ENCODE measurements at regions not wholly inside any gene's neighbourhood (a gene's known extent, or its start where the extent isn't known, plus 50 kb on each side); places are given as distances from the start of the nearest gene placed in this dataset.

DNA sequence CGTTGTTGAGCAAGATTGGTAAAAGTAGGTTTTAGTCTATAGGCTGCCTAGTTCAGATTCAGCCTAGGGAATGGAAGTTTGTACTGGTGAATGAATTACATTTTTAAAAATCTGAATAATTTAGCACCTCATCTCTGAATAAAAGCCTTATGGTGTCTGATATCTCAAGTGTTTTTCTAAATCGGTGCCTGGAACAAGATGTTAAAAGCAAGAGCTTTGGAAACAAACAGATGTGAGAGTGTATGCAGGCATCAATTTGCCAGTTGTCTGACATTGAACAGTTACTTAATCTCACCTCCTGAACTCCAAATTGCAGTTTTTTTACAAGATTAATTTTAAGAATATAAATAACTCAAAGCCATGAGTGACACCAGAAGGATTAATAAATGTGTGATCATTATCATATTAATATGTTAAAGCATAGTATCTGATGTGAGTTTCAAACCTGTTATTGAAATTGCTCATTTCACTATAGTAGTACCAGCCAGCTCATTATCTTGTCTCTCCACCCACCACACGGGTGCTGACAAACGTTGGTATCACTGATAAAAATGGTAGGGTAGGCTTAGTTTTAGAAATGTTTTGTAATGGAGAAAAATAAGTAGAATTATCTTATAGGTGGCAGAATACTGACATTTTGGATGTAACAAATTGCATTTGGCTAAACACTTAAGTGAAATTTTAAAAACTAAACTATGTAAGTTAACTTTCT, 157.3 kb downstream of the FAM83B start:
- DNase-seq (no peak), ATAC-seq (no peak)
- H3K4me3 ChIP-seq, result no peak overlapping the region
- intact Hi-C loops (cut with DNase I), result no loop called here
- H3K36me3 ChIP-seq, result no peaks in the 10 kb centered on the region
- TF ChIP-seq, protein P1, sequence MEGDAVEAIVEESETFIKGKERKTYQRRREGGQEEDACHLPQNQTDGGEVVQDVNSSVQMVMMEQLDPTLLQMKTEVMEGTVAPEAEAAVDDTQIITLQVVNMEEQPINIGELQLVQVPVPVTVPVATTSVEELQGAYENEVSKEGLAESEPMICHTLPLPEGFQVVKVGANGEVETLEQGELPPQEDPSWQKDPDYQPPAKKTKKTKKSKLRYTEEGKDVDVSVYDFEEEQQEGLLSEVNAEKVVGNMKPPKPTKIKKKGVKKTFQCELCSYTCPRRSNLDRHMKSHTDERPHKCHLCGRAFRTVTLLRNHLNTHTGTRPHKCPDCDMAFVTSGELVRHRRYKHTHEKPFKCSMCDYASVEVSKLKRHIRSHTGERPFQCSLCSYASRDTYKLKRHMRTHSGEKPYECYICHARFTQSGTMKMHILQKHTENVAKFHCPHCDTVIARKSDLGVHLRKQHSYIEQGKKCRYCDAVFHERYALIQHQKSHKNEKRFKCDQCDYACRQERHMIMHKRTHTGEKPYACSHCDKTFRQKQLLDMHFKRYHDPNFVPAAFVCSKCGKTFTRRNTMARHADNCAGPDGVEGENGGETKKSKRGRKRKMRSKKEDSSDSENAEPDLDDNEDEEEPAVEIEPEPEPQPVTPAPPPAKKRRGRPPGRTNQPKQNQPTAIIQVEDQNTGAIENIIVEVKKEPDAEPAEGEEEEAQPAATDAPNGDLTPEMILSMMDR (IDR thresholded peaks at IDR 0.05), result no peak
- no peaks in the 10 kb centered on the region for H3K4me1 ChIP-seq
- H3K27ac ChIP-seq, result no peak overlapping the region
- H3K27me3 ChIP-seq, result no peaks in the 10 kb centered on the region
- peaks cover 0 to 4% of the 10 kb centered on the region in 2 donors for H3K9me3 ChIP-seq

DNA sequence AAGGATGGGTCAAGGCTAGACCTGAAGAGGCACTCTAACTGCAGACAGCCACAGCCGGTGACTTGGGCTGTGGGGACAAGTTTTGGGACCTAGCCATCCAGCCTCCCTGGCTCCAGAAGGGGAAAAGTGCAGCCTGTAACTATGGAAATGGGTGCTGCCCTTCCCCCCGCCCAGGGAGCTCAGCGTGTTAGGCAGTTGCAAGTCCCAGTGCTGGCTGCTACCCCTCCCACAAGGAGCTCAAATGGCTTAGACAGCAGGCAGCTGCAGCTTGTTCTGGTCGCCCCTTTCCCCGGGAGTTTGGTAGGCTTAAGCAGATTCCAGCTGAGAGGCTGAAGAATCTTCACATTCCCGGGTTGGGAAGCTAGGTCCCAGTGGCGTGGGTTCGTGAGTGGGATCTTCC, 162.6 kb downstream of the FAM83B start:
- intact Hi-C loops (cut with DNase I), result no loop called here
- no peaks in the 10 kb centered on the region for H3K36me3 ChIP-seq

GRCh38 chr6:55011034-55011433, 163.3 kb upstream of the HCRTR2 start:
- Histone ChIP-seq H3K27ac (no peak overlapping the region), H3K27me3 (no peaks in the 10 kb centered on the region), H3K4me3 (no peak overlapping the region), H3K9me3 (peaks cover 0 to 4% of the 10 kb centered on the region in 2 donors), H3K36me3 (no peaks in the 10 kb centered on the region), H3K4me1 (no peaks in the 10 kb centered on the region)
- DNase-seq (no peak), ATAC-seq (no peak)
- TF ChIP-seq, protein P1 (IDR thresholded peaks at IDR 0.05), result no peak
- intact Hi-C loops (cut with DNase I), result no loop called here

More for the DNA sequence above, 162.6 kb downstream of the FAM83B start:
- Histone ChIP-seq H3K9me3 (peaks cover 0 to 4% of the 10 kb centered on the region in 2 donors), H3K4me1 (no peaks in the 10 kb centered on the region), H3K27ac (no peak overlapping the region), H3K27me3 (no peaks in the 10 kb centered on the region), H3K4me3 (no peak overlapping the region)
- TF ChIP-seq, protein P1 (IDR thresholded peaks at IDR 0.05), result no peak
- DNase-seq (peak in 2 of 4 donors; percentile 24 to 37), ATAC-seq (no peak)

- DNase-seq (no peak), ATAC-seq (no peak)
- TF ChIP-seq, protein P1 (IDR thresholded peaks at IDR 0.05), result no peak
- Histone ChIP-seq H3K4me3 (no peak overlapping the region), H3K4me1 (no peaks in the 10 kb centered on the region), H3K27ac (no peak overlapping the region), H3K36me3 (no peaks in the 10 kb centered on the region), H3K27me3 (no peaks in the 10 kb centered on the region), H3K9me3 (no peaks in the 10 kb centered on the region)
- intact Hi-C loops (cut with DNase I), result no loop called here
Measured at GRCh38 chr6:55012454-55012853, 161.9 kb upstream of the HCRTR2 start.

GRCh38 chr6:55014321-55015088, 159.8 kb upstream of the HCRTR2 start:
- Histone ChIP-seq H3K27me3 (no peaks in the 10 kb centered on the region), H3K4me1 (no peaks in the 10 kb centered on the region), H3K36me3 (no peaks in the 10 kb centered on the region), H3K4me3 (no peak overlapping the region), H3K27ac (no peak overlapping the region), H3K9me3 (no peaks in the 10 kb centered on the region)
- intact Hi-C loops (cut with DNase I), result no loop called here
- TF ChIP-seq, protein P1 (IDR thresholded peaks at IDR 0.05), result no peak
- no peak for ATAC-seq
- peak in 2 of 4 donors; percentile 35 to 37 for DNase-seq

Data from left lung (tissue), 4 donors.